Activated CD8-positive, alpha-beta memory T cell treated with anti-CD3 and anti-CD28 coated beads for 36 hours (primary cell): ENCODE measurements at regions not wholly inside any gene's neighbourhood (a gene's known extent, or its start where the extent isn't known, plus 50 kb on each side); places are given as distances from the start of the nearest gene placed in this dataset.

Experiments used
- CTCF ChIA-PET: fragments of 350-600 bp; sonication (Branson Sonifier 250); formaldehyde crosslinking; loops from one replicate; lab custom pipeline; 2021; ENCODE audit warnings: antibody characterized with exemption; lab: Charles Lee
- POLR2A ChIA-PET: fragments of 350-600 bp; sonication (Branson Sonifier 250); formaldehyde crosslinking; loops from one replicate; lab custom pipeline; 2021; ENCODE audit warnings: antibody characterized with exemption; lab: Charles Lee

- CTCF ChIA-PET = no interaction called here
- POLR2A ChIA-PET = no interaction called here
These were observed 688.9 kb downstream of the KCNA4 start for GRCh38 chr11:29327891-29328290.

- CTCF ChIA-PET = no interaction called here
- POLR2A ChIA-PET = no interaction called here
These were observed 690.1 kb downstream of the KCNA4 start for GRCh38 chr11:29326757-29327156.

DNA sequence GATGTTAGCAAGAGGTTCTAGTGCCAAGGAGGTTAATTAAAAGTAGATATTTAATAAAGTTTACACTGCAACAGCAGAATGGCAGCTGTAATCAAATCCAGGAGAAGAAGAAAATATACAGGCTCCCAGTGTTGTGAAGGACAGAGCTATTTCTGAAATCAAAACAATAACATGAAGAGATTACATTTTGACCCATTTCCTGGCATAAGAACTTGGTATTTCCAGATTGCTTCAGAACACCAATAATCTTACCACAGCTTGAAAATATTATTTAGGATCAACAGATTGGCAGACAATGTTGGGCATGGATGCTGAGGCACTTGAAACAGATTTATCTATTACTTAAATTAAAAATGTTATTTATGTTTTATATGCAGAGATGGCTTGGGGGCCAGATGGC is 692.5 kb downstream of the KCNA4 start:
- ChIA-PET CTCF (no interaction called here), POLR2A (no interaction called here)

DNA sequence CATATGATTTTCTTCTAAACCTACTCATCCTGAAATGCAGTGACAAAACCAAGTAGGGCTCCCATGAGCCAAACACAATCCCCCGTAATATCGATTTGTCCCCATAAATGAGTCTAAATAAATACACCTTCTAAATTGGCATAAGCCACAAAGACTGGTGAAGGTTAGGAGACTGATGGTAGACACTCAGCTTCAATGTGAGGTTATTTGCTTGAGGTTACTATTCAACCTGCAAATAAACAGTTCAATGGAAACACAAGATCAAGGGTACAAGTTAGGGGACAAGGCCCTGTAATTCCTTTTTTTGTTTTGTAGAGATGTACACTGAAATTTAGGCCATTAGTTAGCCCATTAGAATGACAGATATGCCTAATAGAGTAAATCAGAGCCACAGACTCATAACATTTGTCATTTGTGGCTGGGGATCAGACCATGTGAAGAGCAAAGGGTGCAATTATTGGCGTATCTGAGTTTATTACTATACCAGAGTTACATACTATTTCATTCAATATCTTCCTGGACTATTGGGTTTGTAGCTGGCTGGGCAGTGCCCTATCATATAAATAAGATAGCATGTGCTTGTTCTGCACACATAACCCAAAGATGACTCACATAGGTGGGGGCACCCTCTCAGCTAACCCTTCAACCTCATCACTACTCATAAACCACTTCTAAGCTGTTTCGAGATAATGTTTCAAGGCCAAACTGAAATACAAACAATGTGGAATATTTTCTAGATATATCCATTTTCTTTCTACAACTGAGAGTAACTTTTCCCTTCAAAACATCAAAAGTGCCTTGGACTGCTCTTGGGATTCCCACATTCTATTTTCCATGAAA is 695.3 kb downstream of the KCNA4 start:
- CTCF ChIA-PET = no interaction called here
- POLR2A ChIA-PET = no interaction called here

DNA sequence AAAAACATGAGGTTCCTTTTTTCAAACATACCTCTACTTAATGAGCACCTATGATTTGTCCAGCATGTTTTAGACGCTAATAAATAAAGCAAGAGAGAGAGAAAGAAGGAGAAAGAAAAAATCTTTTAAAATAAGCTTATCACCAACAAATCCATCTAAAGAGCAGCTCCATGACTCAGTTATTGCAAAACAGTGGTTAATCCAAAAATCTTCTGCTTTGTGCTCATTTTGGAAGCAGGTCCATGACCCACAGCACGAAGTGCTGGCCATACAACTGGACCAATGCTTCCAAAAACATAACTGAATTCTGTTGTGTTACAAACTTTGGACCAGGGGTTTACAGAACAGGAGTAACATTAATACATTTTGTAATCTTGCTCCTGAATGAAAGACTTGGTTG is 696.6 kb downstream of the KCNA4 start:
- CTCF ChIA-PET = no interaction called here
- POLR2A ChIA-PET = no interaction called here

GRCh38 chr11:29319210-29319609 is 697.6 kb downstream of the KCNA4 start:
- ChIA-PET CTCF (no interaction called here), POLR2A (no interaction called here)

GRCh38 chr11:29318134-29318845 is 698.5 kb downstream of the KCNA4 start:
- CTCF ChIA-PET = no interaction called here
- POLR2A ChIA-PET = no interaction called here

- CTCF ChIA-PET = no interaction called here
These were observed 699.1 kb downstream of the KCNA4 start for GRCh38 chr11:29317694-29318093.

DNA sequence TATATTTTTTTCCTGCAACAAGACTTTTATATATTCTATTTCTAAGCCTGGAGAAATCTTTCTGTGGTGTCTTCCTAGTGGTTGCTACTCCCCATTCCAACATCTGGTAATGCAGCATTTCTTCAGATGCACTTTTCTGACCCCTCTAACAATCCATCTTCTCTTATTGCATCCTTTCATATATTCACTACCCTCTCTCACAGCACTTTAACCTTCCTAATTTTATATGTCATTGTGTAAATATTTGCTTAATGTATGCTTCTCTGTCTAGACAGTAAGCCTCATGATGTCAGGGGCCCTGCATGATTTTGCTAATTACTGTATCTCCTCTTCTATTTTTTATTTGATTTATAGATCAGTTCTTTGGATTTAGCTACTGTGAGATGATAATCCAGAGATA is 701.6 kb downstream of the KCNA4 start:
- POLR2A ChIA-PET = no interaction called here
- CTCF ChIA-PET = no interaction called here

More at GRCh38 chr11:29317694-29318093, 699.1 kb downstream of the KCNA4 start:
- POLR2A ChIA-PET = no interaction called here

- CTCF ChIA-PET = no interaction called here
- POLR2A ChIA-PET = no interaction called here
These were observed 702.6 kb downstream of the KCNA4 start for GRCh38 chr11:29314211-29314610.

DNA sequence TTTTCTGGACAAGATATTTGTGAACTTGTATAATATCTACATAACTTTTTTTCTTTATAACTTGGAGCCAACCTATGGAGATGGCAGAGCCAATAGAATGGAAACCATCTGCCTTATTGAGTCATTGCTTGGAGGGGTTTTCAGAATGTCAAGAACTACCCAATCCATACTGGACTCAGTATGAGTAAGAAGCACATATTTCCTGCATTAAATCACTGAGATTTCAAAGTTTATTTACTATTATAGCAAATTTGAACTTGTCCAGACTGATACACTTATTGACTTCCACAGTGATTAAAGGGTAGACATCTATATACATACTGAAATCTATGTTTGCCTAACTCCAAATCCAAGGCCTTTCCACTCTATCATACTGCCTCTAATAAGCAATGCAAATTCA is 704.0 kb downstream of the KCNA4 start:
- ChIA-PET POLR2A (no interaction called here), CTCF (no interaction called here)

- POLR2A ChIA-PET = no interaction called here
- CTCF ChIA-PET = no interaction called here
These were observed 706.0 kb downstream of the KCNA4 start for GRCh38 chr11:29310725-29311342.

DNA sequence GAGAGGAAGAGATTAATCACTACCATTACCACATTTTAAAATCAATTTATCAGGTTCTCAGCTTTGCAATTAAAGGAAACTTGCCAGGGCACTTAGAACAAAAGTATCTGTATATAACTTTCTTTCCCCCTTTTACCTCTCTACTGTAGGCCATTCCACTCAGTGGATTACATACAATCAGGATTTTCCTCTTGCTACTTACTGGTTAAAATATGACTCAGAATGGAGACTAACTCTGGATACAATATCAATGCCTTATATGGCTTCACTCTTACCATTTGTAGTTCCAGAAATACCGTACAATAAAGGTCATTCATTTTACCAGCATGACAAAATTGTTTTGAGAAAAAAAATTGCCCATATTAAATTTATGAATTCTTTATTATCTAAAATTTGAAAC is 706.8 kb downstream of the KCNA4 start:
- ChIA-PET CTCF (no interaction called here), POLR2A (no interaction called here)

GRCh38 chr11:29306527-29306926 is 710.3 kb downstream of the KCNA4 start:
- POLR2A ChIA-PET = no interaction called here
- CTCF ChIA-PET = no interaction called here

DNA sequence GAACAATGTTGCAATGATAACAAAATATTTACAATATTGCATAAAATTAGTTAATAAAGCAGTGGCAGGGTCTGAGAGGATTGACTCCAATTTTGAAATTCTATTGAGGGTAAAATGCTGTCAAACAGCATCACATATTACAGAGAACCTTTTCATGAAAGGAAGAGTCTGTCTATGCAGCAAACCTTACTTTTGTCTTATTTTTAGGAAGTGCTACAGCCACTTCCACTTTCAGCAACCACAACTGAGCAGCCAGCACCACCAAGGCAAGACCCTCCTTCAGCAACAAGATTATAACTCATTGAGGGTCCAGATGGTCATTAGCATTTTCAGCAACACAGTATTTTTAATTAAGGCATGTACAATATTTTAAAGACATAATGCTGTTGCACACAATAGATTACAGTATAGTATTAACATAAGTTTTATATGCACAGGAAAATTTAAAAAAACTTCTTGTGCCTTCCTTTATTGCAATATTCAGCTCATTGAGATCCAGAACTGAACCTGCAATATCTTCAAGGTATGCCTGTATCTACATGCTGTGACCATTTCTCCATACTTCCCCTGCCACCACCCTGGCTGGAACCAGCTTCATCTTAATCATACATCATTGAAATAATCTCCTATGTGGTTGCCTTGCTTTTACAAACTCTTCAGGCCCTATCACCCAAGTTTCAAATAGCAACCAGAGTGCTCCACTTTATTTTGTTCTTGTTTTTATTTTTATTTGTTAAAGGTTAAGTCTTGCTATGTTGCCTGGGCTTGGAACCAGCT is 711.2 kb downstream of the KCNA4 start:
- POLR2A ChIA-PET = no interaction called here
- CTCF ChIA-PET = no interaction called here

- CTCF ChIA-PET = no interaction called here
- POLR2A ChIA-PET = no interaction called here
These were observed 716.4 kb downstream of the KCNA4 start for GRCh38 chr11:29300420-29300819.

DNA sequence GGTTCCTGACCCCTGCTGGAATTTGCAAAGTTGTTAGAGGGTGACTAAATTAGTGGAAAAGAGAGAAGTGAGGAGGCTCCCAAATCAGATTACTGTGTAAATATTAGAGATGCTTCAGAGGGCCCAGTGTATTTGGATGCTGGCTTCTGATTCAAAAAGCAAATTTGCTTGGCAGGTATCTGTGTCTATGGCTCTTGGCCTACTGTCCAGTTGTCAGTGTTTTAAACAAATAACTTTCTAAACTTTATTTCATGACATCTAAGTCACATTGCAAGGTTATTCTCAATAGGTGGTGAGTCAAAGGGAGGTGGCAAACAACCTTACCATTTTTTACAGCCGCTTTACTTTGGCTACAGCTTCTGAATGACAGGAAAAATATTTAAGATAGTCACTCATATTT is 720.1 kb downstream of the KCNA4 start:
- ChIA-PET CTCF (no interaction called here), POLR2A (no interaction called here)

GRCh38 chr11:29293825-29294224 is 723.0 kb downstream of the KCNA4 start:
- CTCF ChIA-PET = no interaction called here
- POLR2A ChIA-PET = no interaction called here

DNA sequence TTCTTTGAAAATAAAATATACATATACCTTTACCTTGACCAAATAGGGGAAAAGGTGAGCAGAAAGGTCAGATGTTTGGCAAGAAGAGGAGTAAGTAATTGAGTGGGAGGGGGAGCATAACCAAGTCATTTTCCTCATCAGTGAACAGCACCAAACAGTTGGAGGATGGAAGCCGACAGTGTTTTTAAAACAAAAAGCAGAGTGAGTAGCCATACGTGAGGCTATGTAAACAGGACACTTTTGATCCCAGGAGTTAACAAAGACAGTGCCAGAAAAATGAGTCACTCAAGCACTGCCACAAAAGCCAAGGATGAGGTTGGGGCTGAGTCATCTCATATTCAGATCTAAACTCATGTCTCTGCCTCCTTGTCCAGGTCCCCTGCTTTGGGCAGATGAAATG is 734.7 kb downstream of the KCNA4 start:
- ChIA-PET POLR2A (no interaction called here), CTCF (no interaction called here)

GRCh38 chr11:29281271-29281777 is 735.5 kb downstream of the KCNA4 start:
- CTCF ChIA-PET = no interaction called here
- POLR2A ChIA-PET = no interaction called here
